ENCODE measurements at regions not wholly inside any gene's neighbourhood (a gene's known extent, or its start where the extent isn't known, plus 50 kb on each side); places are given as distances from the start of the nearest gene placed in this dataset.

DNA sequence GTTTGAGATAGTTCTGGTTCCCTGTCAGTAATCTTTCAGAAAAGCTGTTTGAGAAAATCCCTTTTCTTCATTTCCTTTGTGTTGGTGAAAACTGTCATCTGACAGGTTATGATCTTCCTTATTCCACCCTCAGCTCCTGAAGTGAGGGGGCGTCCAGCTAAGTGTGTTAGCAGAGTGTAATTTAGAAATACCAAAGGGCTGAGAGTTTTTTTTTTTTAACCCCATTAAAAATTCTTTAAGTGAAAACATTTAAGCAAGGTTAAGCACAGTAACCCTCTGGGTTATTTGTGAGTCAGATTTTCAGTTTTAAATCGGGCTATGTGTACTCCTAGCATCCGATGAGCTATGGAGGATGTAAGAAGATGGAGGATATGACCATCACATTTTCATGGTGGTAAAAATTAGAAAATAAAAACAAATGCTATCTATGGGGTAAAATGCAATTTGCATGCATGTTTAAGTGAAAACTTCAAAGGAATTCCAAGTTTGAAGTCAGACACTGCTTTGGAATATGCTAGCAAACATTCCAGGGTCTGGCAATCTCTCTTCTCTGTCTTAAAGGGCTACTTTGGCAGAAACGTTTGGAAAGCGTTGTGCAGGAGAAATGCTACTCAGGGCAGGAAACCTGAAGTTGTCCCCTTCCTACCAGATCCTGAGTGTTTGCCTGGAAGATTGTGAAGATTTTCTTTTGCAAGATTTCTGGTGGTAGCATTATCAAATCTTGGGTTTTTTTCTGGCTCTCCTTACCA, 197.0 kb upstream of the PRICKLE1 start:
- no peak for DNase-seq

DNA sequence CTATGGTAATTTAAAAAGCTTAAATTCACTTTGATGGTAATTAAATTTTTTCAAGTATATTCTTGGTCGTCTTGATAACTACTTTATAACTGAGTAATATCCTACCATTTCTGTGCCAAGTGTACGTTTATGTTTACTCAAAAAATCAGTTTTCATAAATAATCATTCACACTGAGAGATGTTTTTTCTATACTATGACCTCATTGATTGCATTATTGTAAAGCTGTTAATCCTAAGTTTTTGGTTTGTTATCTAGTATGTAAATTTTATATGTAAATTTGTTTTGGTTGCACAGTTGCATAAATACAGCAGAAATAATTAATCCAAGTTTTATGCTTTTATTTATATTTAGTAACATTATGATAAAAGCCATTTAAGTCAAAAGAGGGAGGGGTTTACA, 196.4 kb upstream of the PRICKLE1 start:
- no peak for DNase-seq

DNA sequence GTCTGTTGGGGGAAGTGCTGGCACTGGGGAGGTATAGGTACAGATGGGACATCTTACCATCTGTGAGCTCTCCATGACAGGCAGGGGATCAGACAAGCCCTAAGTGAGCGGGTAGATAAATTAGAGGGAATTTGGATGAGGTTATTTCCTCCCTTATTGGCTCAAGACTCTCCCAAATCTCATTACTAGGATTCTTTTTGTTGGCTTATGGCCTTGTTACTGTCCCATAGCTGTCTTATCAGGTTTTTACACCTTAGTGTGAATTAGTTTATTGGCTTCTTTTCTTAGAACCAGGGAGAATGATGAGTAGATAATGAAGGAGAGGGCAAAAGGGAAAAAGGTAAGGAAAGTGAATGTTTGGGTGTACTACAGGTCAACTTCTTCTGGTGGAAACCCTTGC, 191.1 kb upstream of the PRICKLE1 start:
- DNase-seq, result no peak

DNA sequence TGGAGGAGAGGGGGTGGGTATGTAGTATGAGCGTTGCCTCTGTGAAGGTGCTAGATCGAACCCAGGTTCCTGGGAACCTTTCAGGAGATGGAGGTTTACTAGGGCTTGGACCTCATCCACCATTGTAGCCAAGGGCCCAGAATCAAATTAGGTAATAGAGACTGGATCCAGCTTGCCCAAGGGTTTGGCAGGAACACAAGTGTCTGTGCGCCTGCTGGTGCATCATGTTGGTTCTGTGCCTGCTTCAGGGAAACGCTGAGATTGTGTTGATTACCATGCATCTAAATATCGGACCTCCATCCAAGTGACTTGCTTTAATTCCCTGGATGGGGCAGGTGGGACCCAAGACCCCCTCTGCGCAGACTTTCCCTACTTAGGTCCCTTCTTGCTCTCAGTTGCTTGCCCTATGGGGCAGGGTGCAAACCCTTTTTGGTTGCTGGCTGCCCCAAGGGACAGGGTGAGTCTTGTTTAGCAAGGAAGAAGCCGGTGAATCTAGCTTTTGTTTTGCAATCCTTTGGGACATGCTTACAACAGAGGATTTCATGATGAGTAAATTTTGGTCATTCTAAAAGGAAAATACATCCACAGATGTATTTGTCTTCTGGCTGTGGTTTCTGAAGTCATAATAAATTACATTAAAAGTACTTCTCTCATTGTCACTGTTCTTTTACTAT, 189.8 kb upstream of the PRICKLE1 start:
- no peak for DNase-seq

DNA sequence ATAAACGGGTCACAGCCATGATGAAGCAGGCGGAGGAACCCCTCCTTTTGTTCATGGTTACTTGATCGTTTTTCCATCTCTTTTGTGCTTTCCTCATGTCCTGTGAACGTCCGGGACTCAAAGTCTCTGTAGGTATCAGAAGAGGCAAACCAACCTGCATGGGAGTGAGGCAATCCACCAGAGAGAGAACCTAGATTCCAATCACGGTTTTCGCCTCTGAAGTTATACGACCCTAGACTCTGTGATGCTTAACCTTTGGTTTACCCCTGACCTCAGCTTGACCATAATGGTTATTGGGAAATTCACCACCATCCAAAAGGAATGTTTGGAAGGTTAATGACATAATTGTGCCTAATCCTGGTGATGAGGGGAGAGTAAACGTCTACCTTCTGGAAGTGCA, 186.8 kb upstream of the PRICKLE1 start:
- no peak for DNase-seq

DNA sequence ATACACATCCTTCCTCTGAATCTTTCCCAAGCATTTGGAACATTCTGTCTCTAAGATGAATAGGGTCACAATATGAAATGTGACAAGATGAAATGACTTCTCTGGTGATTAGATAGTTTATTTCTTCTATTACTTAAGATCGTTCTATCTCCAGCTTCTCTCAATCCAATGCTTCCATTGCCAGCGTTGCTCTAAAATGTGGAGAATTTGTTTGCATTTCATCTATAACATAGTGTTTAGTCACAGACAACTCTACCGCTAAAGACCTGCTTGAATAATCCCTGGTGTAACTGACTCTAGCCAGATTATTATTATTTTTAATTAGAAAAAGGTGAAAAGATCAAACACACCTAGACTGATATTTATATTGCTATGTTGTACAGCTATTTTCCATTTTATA, 184.7 kb upstream of the PRICKLE1 start:
- no peak for DNase-seq

DNA sequence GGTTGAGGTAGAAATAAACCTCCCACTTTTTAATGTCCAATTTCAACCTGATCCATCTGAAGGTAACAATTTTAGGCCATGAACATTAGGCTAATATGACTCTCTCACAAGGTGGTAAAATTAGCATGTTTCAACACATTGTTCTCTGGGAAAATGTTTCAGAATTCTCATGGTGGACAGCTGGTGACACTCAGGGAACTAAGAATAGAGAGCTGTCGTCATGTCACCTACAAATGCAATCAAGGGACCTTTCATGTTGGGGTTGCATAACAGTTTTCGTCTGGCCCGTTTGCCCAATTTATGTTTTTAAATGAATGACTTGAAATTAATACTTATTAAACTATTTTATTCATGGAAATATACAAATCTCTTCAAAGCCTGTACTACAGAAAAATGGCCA, 180.7 kb upstream of the PRICKLE1 start:
- DNase-seq, result no peak

DNA sequence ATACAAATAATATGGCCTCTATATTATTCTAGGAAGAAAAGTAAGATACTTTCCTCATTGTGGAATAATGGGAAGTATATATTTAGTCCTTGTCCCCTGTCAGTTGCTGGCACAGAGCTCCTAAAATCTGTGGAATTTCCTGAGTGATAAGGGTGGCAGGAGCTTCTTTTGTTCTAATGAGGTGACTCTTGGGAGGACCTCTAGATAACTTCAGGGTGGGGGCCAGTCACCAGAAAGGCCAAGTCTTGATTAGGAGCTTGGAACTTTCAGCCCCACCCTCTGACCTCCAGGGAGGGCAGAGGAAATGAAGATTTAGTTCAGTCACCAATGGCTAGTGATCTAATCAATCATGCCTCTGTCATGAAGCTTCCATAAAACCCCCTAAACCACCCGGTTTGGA, 179.9 kb upstream of the PRICKLE1 start:
- no peak for DNase-seq

DNA sequence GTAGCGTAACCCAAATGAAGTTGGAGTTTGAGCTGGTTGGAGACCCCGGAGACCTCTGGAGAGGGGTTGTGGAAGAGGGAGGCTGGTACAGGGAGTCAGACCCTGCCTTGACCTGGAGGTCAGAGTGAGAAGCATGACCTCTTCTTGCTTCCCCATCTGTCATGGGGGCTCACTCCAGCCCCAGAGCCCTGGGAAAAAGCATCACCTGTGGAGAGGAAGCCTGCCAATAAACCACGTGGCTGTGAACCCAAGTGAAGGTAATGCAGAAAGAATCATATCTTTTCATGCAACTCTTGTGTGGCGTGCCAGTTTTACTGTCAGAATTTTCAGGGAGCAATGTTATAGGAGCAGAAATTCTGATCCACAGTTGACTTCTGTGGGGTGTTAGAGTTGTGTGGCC, 178.5 kb upstream of the PRICKLE1 start:
- DNase-seq, result no peak

DNA sequence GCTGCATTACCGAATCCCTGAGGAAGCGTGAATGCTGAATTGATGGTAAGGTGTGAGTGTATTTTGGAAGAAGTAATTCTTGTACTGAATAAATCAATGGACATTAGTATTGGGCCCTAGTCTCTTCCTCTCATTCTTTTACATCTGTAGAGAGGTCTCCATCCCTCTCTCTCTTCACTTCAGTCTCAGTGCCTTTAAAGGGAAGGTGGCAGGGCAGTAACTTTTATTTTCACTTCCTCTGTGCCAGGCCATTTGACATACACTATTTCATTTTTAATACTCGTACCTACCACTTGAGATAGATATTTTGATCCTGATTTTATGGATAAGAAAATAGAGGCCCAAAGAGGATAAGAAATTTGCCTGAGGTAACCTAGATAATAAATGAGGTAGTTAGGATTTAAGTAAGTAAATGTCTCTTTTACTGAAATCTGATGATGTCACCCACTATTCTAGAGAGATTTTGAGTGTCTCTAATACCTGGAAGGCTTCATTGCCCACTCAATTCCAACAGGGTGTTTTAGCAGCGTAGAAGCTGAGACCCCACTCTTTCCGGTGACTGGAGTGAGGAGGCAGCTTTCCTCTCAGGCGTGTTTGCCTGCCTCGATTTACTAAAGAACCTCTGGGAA, 177.9 kb upstream of the PRICKLE1 start:
- no peak for DNase-seq

DNA sequence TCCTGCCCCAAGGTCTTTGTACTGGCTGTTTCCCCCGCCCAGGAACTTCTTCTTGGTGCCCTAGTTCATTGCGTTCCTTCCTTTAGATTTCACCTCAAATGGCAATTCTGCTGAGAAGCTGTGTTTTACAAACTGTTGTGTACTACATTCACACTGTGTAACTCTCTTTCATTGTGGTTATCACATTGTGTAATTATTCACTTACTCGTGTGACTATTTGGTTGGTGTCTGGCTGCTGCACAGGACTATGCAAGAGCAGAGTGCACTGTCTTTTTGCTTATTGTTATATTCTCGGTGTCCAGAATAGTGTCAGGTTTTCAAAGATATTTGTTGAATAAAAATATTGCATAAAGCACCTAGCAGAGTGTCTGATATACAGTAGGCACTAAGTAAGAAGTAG, 177.2 kb upstream of the PRICKLE1 start:
- no peak for DNase-seq

DNA sequence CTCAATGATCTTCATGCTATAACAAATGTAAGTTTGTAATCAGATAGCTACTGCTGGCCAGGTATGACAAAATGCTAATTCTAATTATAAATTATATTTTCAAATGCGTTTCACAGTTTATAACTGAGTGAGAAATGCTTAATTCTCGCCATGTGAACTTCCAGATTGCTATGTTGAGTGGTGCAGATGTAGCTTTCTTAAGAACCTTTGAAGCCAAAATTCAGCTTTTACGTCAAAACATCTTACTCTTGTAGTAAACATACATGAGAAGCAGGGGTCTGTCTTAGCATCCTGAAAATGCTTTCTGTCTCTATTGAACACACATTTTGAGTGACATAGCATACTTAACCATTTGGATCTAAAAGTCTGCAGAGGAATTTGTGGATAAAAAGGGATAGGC, 176.5 kb upstream of the PRICKLE1 start:
- no peak for DNase-seq

DNA sequence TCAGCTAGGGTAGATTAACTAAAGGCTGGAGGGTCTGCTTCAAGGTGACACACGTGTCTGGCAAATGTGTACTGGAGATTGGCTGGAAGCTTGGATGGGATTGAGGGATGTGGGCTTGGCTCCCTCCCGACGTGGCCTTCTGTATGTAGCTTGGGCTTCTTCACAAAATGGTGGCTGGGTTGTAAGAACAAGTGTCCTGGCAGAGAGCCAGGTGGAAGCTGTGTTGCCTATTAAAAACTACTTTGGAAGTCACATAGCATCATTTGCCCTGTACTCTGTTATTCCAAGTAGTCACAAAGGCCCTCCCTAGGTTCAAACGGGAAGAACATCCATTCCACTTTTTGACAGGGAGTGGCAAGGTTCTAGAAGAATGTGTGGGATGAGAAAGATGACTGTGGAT, 174.1 kb upstream of the PRICKLE1 start:
- no peak for DNase-seq

DNA sequence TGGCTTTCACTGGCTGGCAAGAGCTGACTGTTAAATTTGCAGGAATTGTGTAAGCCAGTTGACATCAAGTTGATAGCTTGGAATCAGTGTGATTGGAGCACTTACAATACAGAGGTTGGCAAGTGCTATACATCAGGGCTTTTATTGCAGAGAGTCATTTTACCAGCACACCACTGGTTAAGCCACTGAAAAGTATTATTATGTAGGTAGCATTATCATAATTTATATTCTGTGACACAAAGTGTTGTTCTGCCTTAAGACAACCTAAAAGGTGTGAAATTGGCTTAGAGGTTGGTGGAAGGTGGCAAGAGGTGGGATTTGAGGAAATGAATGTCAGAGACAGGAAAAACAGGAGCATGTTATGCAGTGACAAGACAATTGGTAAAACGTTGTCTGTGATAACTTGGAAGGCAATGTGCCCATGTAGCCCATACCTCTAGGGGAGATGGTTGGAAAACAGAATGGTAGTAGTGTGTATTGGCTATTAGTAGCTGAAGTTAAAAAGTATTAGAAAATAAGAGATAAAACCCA, 172.9 kb upstream of the PRICKLE1 start:
- DNase-seq, result no peak

DNA sequence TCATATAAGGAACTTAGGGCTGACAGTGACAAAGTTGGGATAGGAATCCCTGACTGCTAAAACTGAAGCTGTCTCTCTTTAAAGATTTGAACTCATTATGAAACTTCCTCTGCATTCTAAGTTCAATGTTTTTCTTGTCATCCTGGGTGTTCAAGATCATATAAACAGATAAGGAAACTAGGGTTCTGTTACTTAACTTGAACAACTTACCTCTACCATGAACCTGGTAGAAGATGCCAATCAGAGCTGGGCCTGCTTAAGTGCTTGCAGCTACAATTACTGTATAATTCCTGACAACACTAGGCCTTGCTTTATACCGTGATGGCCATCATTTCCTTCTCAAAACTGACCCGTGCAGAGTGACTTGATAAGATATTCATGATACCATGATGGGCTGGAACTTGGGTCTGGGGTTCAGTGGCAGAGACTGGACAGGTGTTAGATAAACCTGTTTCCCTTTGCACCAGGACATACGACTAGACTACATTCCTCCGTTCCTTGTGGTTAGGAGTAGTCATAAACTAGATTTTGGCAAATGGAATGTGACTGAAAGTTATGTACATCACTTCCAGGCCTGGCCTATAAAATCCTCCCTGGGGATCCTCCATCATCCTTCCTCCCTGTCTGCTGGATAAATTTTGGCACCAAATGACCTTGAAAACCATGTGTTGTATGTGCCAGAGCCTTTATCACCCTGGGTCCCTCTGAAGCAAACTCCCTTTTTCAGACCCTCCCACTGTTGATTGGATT, 172.2 kb upstream of the PRICKLE1 start:
- DNase-seq, result no peak

DNA sequence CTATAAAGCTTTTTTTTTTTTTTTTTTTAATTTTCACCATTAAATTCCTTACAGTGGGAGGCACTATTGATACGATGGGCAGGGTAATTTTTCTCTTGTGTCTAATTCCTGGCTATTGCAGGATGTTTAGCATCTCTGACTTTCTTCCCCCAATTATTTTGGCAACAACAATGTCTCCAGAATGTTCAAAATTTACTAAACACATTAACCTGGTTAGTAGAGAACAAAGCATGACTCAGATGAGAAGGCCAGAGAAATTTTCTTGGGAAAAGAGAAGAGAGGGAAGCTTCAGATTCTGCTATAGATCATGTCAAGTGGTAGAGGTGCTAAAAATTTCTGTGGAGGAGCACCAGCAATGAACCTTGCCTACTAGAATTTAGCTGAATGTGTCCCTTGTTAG, 171.5 kb upstream of the PRICKLE1 start:
- DNase-seq, result no peak

DNA sequence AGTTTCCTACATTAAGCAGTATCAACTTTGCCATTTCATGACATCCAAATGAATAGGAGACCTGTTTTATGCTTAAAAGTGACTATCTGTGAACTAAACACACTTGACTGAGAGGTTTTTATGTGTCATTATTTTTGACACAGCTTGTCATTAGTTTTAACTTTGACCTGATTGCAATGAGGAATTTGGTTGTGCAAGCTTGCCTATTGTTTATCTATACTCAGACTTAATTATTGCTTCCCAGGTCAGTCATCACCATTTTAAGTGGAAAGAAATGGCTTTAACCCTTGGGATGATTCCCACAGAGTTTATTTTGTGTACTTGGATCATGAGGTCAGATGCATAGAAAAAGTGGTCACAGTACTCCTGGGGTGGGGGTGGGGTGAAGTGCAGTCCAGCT, 171.0 kb upstream of the PRICKLE1 start:
- no peak for DNase-seq

DNA sequence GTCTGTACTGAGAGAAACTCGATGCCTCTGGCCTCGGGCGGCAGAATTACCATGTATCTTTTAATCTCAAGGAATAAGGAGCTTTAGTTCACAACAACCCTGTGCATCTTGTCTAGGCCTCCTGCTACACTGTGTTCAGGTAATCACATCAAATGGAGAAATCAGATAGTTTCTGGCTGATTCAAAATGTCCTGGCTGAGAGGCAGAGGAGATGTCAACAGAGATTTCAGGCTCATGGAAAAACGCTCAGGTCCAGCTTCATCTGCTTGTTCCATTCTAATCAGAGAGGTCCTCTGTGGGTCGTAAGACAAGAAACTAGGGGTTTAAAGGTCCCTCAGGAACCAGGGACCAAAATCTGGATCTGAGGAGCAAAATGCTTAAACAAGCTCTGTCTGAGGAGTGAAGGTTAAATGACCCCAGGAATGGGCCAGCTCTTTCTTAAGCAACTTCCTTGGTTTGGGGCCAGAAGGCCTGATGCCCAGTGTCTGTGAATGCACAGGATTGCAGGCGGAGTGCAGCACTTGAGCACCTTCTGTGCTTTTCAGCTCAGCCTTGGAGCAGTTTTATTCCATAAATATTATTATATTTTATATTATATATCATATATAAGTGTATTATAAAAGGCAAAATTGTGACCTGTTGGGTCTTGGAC, 170.2 kb upstream of the PRICKLE1 start:
- no peak for DNase-seq

DNA sequence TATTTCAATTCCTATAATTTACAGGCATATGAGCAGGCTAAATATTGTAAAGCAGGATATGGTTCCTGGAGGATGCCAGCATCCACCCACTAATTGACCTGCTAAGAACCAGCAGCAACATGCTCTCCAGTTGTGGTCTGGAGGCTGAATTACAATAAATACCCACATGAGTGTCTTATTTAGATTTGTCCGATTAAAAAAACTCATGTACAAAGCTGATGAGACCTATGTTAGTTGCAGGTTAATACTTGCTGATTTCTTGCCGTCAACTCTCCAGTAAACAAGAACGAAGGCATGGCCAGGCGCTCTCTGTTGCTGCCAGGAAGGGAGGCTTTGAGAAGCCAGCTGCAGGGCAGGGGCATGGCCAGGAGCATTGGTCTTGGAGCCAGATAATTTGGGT, 169.3 kb upstream of the PRICKLE1 start:
- DNase-seq, result no peak

DNA sequence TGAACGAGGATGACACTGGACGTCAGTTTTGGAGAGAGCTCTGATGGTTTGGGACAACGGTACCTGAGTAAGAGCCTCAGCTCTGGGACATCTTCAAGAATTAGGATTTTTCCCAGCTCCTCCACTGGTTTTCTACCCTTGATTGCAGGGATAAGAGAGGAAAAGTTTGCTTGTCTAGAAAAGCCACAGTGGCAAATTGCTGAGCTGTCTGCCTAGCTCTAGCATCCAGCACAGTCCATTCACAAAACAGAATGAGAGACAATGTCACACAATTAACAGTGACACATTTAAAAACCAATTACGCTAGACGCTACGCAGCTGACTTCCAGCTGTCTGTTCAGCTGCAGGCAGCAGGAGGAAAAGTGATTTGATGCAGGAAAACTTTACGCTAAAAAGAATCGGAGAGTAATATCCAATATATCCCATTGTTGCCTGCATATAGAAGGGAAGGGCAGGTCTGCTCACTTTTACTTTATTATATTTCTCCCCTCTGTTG, 168.1 kb upstream of the PRICKLE1 start:
- no peak for DNase-seq

DNA sequence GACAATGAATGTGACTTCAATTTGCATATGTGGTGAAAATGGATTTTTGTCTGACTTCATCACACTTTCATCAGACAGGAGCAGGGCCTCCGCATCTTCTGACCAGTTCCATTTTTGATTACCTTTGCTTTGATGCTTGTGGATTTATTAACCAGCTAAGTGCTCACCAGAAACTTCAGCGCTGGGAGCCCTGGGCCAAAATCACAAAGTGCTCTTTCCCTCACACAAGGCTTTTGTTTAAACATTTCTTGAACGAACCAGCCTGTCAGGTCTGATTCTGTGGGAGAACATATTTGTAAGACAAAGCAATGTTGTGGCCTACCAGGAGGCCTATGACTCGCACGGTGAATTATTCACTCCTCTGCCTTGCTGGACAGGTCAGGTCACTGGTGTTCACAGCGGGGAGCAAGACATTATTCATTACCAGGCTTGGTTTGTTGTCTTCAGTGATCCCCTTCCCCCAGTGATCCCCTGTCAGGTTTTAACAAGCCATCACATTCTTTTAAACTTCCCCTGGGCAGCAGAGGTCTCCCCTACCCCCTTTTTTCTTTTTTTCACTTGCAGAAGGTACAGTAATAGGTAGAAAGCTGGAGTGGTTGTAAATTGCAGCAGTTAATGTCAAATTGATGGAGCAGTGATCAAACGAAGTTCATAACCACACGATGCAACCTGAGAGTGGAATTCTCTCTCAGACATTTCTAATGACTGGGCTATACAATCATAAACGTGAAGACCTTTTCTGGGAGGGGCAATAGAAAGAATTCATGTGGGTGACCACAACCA, 167.5 kb upstream of the PRICKLE1 start:
- no peak for DNase-seq

DNA sequence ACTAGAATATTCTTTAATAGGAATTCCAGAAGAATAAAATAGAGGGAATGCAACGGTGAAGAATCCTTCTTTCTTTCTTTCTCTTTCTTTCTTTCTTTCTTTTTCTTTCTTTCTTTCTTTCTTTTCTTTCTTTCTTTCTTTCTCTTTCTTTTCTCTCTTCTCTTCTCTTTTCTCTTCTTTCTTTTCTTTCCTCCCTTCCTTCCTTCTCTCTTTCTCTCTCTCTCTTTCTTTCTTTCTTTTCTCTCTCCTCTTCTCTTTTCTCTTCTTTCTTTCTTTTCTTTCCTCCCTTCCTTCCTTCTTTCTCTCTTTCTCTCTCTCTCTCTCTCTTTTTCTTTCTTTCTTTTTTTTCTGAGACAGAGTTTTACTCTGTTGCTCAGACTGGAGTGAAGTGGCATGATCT, 160.8 kb upstream of the PRICKLE1 start:
- DNase-seq, result no peak

All from NCI-H1930 (cell line).